NCI-H1092 treated with DMSO at 0.1 percent for 48 hours (cell line): ENCODE measurements at regions not wholly inside any gene's neighbourhood (a gene's known extent, or its start where the extent isn't known, plus 50 kb on each side); places are given as distances from the start of the nearest gene placed in this dataset.
"Not testable (repeated sequence)": the region's sequence is repeated elsewhere in the genome, so short reads cannot be mapped to it uniquely, and the experiment has no call there.

Experiments used
- DNase-seq: peaks from one replicate; lab custom pipeline; 2025; lab: John Stamatoyannopoulos, UW

DNA sequence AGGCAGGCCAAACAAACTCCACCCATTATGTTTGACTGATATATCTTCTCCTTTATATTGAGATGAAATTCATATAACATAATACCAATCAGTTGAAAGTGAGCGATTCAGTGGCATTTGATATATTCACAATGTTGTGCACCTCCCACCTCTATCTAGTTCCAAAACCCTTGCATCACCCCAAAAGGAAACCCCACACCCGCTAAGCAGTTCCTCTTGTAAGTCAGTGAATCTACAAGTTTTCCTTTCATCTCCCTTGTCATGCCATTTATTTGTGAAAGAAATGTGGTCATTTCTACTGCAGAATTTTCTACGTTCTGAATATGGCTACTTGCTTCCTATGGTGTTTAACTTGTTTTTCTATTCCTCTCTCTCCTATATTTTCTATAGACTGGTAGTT, 99.4 kb upstream of the PTPN3 start:
- no peak for DNase-seq

DNA sequence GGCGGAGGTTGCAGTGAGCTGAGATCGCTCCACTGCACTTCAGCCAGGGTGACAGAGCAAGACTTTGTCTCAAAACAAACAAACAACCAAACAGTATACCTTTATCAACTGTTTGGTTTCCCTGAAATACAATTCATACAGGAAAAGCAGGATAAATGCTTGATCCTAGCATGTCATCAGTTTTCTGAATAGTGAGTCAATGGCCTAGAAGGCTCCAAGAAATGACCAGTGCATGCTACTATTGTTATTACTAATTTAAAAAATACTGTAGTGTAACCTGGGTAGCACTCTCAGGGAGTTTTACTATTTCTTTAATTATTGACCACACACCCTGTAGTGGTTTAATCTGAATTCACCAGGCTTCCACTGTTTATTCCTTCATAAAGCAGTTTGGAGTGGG, 101.0 kb upstream of the PTPN3 start:
- DNase-seq, result no peak

- DNase-seq, result no peak
These were observed 101.6 kb upstream of the PTPN3 start for GRCh38 chr9:109599711-109600110.

GRCh38 chr9:109600142-109600541, 102.0 kb upstream of the PTPN3 start:
- no peak for DNase-seq

DNA sequence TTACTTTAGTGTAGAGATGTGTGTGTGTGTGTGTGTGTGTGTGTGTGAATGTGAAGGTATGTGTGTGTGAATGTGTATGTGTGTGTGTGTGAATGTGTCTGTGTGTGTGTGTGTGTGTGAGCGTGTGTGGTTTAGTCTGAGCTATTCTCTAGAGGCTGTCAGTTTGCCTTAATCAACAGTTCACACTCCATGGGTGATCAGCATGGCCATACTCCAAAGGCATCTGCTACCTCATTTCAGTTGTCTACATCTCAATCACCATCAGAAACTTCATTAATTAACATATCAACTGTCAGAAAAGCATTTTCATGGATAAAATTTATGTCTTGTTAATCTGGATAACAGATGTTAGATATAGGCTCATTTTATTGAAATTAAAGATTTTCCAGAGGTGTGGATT, 103.1 kb upstream of the PTPN3 start:
- DNase-seq, result no peak

- DNase-seq, result no peak
These were observed 104.9 kb upstream of the PTPN3 start for GRCh38 chr9:109602987-109603386.

- DNase-seq, result no peak
These were observed 106.0 kb upstream of the PTPN3 start for GRCh38 chr9:109604131-109604530.

- no peak for DNase-seq
These were observed 106.7 kb upstream of the PTPN3 start for GRCh38 chr9:109604781-109605180.

- no peak for DNase-seq
These were observed 111.0 kb upstream of the PTPN3 start for GRCh38 chr9:109609060-109609459.

DNA sequence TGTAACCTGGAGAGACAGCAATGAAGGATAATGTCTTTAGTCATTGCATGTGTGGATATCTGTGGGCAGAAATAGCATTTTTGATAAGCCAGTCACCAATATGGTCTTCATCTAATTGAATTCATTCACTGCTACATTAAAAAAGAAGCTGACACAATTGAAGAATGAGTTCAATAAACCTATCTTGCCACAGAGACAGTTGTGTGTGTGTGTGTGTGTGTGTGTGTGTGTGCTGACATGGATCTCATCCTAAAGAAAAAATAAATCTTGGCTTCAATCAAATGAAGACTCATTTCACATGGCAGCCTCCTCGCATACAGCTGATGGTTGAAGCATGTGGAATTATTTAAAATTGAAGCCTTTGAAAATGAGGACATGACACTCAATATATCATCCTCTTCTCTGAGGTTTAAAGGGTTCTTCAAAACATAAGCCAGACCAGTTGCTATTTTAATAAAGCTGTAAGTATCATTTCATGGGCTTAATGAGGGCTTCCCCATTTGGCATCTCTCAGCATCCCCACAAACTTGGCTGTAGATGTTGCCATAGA, 118.5 kb upstream of the PTPN3 start:
- DNase-seq, result no peak

- DNase-seq, result no peak
These were observed 121.2 kb upstream of the PTPN3 start for GRCh38 chr9:109619310-109619709.

DNA sequence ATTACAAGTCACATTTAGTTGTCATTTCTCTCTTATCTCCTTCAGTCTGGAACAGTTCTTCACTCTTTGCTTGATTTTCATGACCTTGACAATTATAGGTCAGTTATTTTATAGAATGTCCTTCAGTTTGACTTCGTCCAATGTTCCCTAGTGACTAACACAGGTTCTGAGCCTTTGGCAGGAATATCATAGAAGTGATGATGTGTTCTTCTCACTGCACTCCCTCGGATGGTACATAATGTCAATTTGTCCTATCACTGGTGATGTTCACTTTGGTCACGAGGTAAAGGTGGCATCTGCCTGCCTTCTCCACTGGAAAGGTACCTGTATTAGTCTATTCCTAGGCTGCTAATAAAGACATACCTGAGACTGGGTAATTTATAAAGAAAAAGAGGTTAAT, 126.0 kb upstream of the PTPN3 start:
- no peak for DNase-seq

DNA sequence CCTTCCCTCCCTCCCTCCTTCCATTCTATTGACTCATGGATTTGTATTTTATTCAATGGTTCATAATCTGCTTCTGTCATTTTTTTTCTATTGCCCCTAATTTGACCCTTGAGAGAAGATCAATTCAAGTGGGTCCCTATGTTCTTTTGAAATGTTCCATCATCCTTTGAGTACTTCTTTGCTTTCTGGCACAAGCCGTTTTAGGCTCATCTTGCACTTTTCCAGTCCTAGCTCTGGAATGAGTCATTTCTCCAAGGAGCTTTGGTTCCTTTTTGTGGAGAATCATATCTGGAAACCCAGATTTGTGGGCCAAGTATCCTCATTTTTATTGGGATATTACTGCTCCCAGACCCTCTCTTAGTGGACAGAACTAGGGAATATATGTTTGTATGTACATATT, 126.8 kb upstream of the PTPN3 start:
- no peak for DNase-seq

DNA sequence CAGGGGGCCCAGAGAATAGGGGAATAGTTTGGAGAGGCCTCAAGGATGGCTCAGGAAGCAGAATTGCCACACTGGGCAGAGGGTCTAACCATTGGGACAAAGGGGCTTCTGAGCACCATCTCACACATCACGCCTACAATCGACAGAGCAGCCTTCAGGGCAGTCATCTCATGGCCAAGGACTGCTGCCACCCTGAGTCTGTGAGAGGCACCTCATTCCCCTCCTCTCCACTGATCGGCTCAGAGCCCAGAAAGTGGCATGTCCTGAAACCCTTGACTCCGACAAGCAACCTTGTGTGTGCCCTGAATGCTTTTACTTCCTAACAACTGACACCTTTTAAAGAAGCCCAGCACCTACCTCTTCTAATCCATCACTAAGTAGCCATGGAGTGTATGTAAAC, 128.9 kb upstream of the PTPN3 start:
- no peak for DNase-seq

DNA sequence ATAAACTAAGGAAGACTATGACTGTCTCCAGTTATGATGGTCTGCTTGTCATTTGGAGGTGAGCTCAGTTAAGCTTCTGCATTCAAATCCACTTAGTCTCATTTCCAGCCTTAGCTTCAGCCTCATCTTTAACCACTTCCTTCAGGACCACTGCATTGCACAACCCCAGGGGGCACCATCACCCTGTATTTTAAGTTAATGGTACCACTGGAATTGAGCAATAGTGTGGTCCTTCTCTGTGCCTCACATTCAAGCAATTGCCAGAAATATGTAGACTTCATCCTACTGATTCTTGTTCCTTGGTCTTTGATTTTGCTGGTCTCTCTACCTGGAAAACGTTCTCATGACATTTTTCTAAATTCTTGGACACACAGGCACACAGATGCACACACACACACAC, 131.5 kb upstream of the PTPN3 start:
- no peak for DNase-seq

- DNase-seq, result no peak
These were observed 134.7 kb upstream of the PTPN3 start for GRCh38 chr9:109632817-109633216.

DNA sequence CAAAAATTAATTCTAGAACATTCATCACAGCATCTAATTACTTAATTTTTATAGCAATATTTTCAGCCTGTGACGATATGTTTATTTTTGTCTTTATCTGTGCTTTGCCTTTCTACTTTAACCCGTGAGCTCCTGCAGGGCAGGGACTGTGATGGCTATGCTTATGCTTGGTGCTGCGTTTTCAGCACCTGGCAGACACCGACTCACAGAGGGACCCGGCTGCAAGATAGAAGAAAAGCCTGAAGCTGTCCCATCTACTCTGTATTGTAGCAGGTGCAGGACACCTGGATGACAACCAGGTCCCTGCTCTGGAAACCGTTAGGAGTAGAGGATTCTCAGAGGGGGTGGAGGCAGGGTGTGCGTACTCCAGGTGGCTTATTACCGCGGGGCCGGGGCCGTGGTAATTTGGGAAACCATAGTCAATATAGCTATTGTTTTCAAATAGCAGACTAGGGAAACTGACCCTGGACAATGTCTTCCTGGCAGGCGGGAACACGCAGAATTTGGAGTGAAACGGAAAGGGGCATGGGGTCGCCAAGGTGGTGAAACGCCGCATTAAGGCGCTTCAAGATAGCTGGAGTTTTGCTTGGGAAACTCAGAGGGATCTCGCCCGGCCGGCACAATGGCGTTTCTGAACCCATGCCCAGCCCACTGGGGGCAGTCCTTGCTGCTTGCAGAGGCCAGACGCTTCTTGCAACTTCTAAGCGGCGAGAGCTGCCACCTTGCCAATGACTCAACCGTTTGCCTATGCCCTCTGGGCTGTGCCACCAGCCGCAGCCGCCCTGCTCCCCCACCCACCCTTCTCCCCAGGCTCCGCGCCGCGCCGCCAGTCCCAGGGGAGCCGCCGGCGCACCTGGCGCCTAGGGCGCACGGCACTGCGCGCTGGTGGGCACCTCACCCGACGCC, 140.1 kb upstream of the PALM2AKAP2 start:
- peak; percentile 92 for DNase-seq

DNA sequence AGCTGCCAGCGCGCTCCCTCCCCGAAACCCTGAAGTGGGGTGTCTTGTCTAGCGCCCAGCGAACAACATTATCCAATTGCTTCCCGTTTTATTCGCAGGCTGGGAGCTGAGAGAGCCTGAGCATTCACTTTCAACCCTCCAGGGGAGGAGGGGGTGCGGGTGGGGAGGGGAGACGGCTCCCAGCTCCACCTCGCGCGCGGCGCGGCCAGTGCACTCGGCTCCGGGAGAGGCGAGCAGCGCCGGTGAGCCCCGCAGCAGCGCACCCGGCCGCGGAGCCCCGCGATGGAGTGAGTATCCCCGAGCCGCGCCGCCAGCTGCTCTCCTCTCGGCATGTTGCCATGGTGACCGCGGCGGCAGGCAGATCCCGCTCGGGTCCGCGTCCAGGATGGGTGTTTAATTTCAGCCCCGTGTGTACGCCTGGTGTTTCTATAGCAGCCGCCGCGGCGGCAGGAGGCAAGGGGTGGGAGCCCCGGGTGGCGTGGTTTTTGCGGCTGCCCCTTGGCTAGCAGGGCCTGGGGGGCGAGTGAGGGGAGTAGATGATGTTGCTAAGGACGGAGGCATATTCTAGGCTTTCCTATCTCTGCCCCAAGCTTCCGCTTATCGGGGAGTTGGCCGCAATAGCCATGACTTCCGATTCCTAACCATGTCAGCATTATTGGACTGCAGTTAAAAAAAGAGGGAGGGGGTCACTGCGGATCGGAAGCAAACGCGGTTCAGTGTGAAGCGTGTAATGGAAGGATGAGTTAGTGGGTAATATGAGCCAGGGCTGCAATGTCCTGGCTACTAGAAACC, 139.2 kb upstream of the PALM2AKAP2 start:
- peak; percentile 92 for DNase-seq

DNA sequence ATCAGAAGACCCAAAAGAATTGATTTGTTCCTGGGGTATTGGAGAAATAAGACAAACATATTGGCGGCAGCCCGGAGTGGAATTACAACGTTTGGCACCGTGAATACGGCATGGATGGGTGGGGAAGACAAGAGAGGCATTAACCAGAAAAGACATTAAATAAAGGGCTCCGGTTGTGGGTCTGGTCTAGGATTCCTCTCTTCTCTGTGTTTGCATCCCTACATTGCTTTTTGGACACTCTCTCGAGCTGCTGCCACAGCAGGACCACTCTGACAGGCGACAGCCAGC, 138.7 kb upstream of the PALM2AKAP2 start:
- no peak for DNase-seq

GRCh38 chr9:109652112-109652511, 127.9 kb upstream of the PALM2AKAP2 start:
- no peak for DNase-seq

DNA sequence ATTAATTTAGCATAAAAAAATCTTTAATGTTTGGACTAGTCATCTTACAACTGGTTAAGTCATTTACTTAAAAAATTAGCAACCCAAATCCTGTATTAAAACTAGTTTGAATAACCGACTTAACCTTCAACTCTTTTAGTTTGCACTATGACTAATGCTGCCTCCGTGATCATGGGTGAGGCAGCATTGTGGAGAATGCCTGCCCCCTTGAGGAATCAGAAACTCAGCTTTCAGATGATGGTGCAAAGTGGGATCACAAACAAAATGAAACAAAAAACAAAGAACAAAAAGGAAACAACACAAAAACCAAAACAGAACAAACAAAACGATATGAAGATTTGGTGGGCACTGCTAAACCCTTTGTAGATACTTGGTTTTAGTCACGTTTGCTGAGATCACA, 127.0 kb upstream of the PALM2AKAP2 start:
- no peak for DNase-seq

GRCh38 chr9:109653470-109653869, 126.5 kb upstream of the PALM2AKAP2 start:
- no peak for DNase-seq

DNA sequence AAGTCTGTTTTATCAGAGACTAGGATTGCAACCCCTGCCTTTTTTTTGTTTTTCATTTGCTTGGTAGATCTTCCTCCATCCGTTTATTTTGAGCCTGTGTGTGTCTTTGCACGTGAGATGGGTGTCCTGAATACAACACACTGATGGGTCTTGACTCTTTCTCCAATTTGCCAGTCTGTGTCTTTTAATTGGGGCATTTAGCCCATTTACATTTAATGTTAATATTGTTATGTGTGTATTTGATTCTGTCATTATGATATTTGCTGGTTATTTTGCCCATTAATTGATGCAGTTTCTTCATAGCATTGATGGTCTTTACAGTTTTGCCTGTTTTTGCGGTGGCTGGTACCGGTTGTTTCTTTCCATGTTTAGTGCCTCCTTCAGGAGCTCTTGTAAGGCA, 116.0 kb upstream of the PALM2AKAP2 start:
- DNase-seq, result not testable (repeated sequence)
